ENCODE measurements at regions not wholly inside any gene's neighbourhood (a gene's known extent, or its start where the extent isn't known, plus 50 kb on each side); places are given as distances from the start of the nearest gene placed in this dataset.

GRCh38 chr10:121096617-121097431, 245.7 kb downstream of the WDR11 start (continued):
- TF ChIP-seq ZBTB4 (CRISPR knock-in tag; IDR thresholded peaks at IDR 0.05): no peak
- TF ChIP-seq RELA (IDR thresholded peaks at IDR 0.05; ENCODE audit: borderline replicate concordance, partially characterized antibody): no peak
- TF ChIP-seq ZNF592 (IDR thresholded peaks at IDR 0.05): no peak

GRCh38 chr10:121098211-121098610, 247.0 kb downstream of the WDR11 start:
- Histone ChIP-seq H3K36me3 (ENCODE audit: control insufficient read depth in 2 of 2, insufficient read depth in 2 of 2, low read length in 1 of 2) (no peaks in the 10 kb centered on the region), H3K4me3 (no peak overlapping the region), H4K20me1 (ENCODE audit: control insufficient read depth, insufficient read depth) (no peaks in the 10 kb centered on the region), H2AFZ (ENCODE audit: control insufficient read depth, low read depth, low read length) (no peak overlapping the region), H3K9me3 (replicated peaks; ENCODE audit: control insufficient read depth, insufficient read depth, low read length) (no peaks in the 10 kb centered on the region), H3K9ac (ENCODE audit: control insufficient read depth, insufficient read depth, low read length) (no peak overlapping the region), H3K27me3 (replicated peaks in 1 of 2; ENCODE audit: control insufficient read depth in 2 of 2, insufficient read depth in 2 of 2, low read length in 1 of 2) (no peaks in the 10 kb centered on the region; a peak in 2 of 4 replicates), H3K4me2 (ENCODE audit: control insufficient read depth, insufficient read depth) (no peak overlapping the region), H3K27ac (ENCODE audit: control insufficient read depth, insufficient read depth) (no peak overlapping the region), H3K79me2 (ENCODE audit: control insufficient read depth, insufficient read depth, low read length) (no peaks in the 10 kb centered on the region), H3K4me1 (ENCODE audit: control insufficient read depth, insufficient read depth, low read length) (no peaks in the 10 kb centered on the region)
- ChIA-PET RAD21 (ENCODE audit: unreplicated experiment) (no interaction called here), CTCF (no interaction called here), SMC1A (ENCODE audit: uncharacterized antibody, unreplicated experiment) (no interaction called here), POLR2A (no interaction called here)
- intact Hi-C loops (cut with micrococcal nuclease; ENCODE audit: unreplicated experiment) (no loop called here), in situ Hi-C loops (cut with MboI) (no loop called here)
- ATAC-seq (no peak), DNase-seq (ENCODE audit: low read depth, low spot score) (no peak), FAIRE-seq (no peak)
- whole genome bisulfite sequencing (ENCODE audit: insufficient coverage, insufficient replicate concordance, low lambda C conversion rate, missing lambda C conversion rate): 5% methylated on average over 3 of the region's 3 CpGs
- no TSS peak for BruUV-seq (replicated peaks)
- TF ChIP-seq TCF7 (IDR thresholded peaks at IDR 0.05; ENCODE audit: borderline replicate concordance) (no peak), HCFC1 (IDR thresholded peaks at IDR 0.05; ENCODE audit: low read length) (no peak), BCL3 (IDR thresholded peaks at IDR 0.05; ENCODE audit: borderline replicate concordance, insufficient read depth, low read depth, low read length, poor library complexity, severe bottlenecking) (no peak), CEBPB (IDR thresholded peaks at IDR 0.05; ENCODE audit: borderline replicate concordance in 1 of 2, low read depth in 2 of 2, low read length in 2 of 2) (no peak), YY1 (IDR thresholded peaks at IDR 0.05; ENCODE audit: low read depth, low read length) (no peak), CBX3 (IDR thresholded peaks at IDR 0.05; ENCODE audit: borderline replicate concordance, low read depth) (no peak), ZNF622 (IDR thresholded peaks at IDR 0.05) (no peak), SMAD5 (IDR thresholded peaks at IDR 0.05; ENCODE audit: low read depth) (no peak), E2F4 (IDR thresholded peaks at IDR 0.05; ENCODE audit: low read depth, low read length) (no peak), NBN (IDR thresholded peaks at IDR 0.05) (no peak)

Measured in GM12878 (cell line).